ENCODE measurements at regions not wholly inside any gene's neighbourhood (a gene's known extent, or its start where the extent isn't known, plus 50 kb on each side); places are given as distances from the start of the nearest gene placed in this dataset.

DNA sequence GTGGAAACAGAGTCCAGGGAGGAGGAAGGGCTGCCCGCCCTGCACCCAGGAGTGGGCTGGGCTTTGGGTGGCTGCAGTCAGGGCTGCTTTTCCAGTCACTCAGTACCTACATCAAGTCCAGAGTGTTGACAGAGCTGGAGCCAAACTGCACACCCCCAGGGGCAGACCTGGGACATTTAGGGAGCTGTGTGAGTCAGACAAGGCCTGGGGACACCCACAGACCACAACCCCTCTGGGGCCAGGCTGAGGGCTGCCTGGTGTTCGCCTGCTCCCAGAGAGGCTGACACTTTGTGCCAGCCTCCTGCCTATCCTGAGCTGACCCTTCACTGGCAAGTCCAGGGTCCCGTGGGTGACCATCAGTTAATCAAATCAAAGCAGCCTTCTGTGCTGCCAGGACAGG, 240.0 kb downstream of the BCOR start:
- Mint-ChIP-seq H3K4me1 (ENCODE audit: low read depth, unreplicated experiment) (peaks cover 19% of the 10 kb centered on the region), H3K27me3 (ENCODE audit: unreplicated experiment) (no peaks in the 10 kb centered on the region), H3K9me3 (ENCODE audit: low read depth, unreplicated experiment) (no peaks in the 10 kb centered on the region), H3K36me3 (ENCODE audit: insufficient read depth, unreplicated experiment) (no peaks in the 10 kb centered on the region), H3K27ac (ENCODE audit: unreplicated experiment) (no peak overlapping the region), H3K4me3 (ENCODE audit: low read depth, unreplicated experiment) (no peak overlapping the region)
- TF ChIP-seq, protein P1, sequence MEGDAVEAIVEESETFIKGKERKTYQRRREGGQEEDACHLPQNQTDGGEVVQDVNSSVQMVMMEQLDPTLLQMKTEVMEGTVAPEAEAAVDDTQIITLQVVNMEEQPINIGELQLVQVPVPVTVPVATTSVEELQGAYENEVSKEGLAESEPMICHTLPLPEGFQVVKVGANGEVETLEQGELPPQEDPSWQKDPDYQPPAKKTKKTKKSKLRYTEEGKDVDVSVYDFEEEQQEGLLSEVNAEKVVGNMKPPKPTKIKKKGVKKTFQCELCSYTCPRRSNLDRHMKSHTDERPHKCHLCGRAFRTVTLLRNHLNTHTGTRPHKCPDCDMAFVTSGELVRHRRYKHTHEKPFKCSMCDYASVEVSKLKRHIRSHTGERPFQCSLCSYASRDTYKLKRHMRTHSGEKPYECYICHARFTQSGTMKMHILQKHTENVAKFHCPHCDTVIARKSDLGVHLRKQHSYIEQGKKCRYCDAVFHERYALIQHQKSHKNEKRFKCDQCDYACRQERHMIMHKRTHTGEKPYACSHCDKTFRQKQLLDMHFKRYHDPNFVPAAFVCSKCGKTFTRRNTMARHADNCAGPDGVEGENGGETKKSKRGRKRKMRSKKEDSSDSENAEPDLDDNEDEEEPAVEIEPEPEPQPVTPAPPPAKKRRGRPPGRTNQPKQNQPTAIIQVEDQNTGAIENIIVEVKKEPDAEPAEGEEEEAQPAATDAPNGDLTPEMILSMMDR (IDR thresholded peaks at IDR 0.05; ENCODE audit: unreplicated experiment) = no peak
- CTCF ChIA-PET = no interaction called here
- no TSS peak for BruUV-seq (replicated peaks)
- no peak for DNase-seq
- intact Hi-C loops (cut with micrococcal nuclease; ENCODE audit: unreplicated experiment) = no loop called here

DNA sequence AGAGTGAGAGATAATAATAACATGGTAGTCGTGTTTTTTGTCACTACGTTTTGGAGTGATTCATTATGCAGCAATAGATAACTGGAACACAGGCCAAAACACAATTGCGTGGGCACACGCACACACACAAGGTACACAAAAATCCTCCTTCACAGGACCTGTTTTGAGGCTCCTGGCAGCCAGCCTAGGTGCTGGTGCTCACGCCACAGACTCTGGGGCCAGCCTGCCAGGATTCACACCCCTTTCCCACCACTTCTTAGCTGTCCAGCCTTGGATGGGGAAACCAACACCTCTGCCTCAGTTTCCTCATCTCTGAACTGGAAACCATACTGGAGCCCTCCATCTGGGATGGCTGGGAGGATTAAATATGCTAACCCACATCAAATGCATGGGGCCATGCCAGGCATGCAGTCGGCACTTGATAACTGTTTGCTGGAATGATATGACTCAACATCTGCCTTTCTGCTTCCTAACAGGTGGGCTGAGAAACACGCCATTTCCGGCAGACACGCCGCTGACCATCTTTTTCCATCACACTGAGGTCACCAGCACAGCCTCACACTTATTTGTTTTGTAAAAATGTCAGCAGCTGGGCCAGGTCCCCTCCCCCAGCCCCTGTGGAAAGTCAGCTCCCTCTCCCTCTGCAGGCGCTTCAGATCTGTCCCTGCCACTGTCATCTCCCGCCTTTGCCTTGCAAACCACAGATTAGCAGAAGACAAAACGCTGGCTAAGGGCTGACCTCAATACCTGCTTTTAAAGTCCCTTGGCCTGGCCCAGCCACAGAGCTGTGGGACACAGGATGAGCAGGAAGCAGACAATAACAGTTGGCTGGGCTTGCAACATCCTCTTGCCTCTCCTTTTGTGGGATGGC, 237.5 kb downstream of the BCOR start:
- CTCF ChIA-PET = no interaction called here

GRCh38 chrX:39862963-39863362, 234.8 kb downstream of the BCOR start:
- no peak overlapping the region for H3K4me3 Mint-ChIP-seq (ENCODE audit: low read depth, unreplicated experiment)
- no peaks in the 10 kb centered on the region for H3K27me3 Mint-ChIP-seq (ENCODE audit: unreplicated experiment)
- no TSS peak for BruUV-seq (replicated peaks)
- CTCF ChIA-PET = no interaction called here
- TF ChIP-seq, protein P1 (IDR thresholded peaks at IDR 0.05; ENCODE audit: unreplicated experiment) = no peak
- H3K27ac Mint-ChIP-seq (ENCODE audit: unreplicated experiment) = no peak overlapping the region
- no peak for DNase-seq
- no peaks in the 10 kb centered on the region for H3K9me3 Mint-ChIP-seq (ENCODE audit: low read depth, unreplicated experiment)
- intact Hi-C loops (cut with micrococcal nuclease; ENCODE audit: unreplicated experiment) = no loop called here
- H3K36me3 Mint-ChIP-seq (ENCODE audit: insufficient read depth, unreplicated experiment) = no peaks in the 10 kb centered on the region
- peaks cover 9% of the 10 kb centered on the region for H3K4me1 Mint-ChIP-seq (ENCODE audit: low read depth, unreplicated experiment)

More for the DNA sequence above, 237.5 kb downstream of the BCOR start:
- no peaks in the 10 kb centered on the region for H3K9me3 Mint-ChIP-seq (ENCODE audit: low read depth, unreplicated experiment)
- no TSS peak for BruUV-seq (replicated peaks)
- peak; percentile 26 for DNase-seq
- no peaks in the 10 kb centered on the region for H3K27me3 Mint-ChIP-seq (ENCODE audit: unreplicated experiment)
- no peak overlapping the region for H3K4me3 Mint-ChIP-seq (ENCODE audit: low read depth, unreplicated experiment)
- intact Hi-C loops (cut with micrococcal nuclease; ENCODE audit: unreplicated experiment) = no loop called here
- H3K27ac Mint-ChIP-seq (ENCODE audit: unreplicated experiment) = peak overlapping the region; percentile 39
- TF ChIP-seq, protein P1 (IDR thresholded peaks at IDR 0.05; ENCODE audit: unreplicated experiment) = no peak
- no peaks in the 10 kb centered on the region for H3K36me3 Mint-ChIP-seq (ENCODE audit: insufficient read depth, unreplicated experiment)
- peaks cover 19% of the 10 kb centered on the region for H3K4me1 Mint-ChIP-seq (ENCODE audit: low read depth, unreplicated experiment)

GRCh38 chrX:39866229-39866628, 231.5 kb downstream of the BCOR start:
- TF ChIP-seq, protein P1 (IDR thresholded peaks at IDR 0.05; ENCODE audit: unreplicated experiment) = no peak
- Mint-ChIP-seq H3K9me3 (ENCODE audit: low read depth, unreplicated experiment) (no peaks in the 10 kb centered on the region), H3K4me1 (ENCODE audit: low read depth, unreplicated experiment) (peaks cover 7% of the 10 kb centered on the region), H3K4me3 (ENCODE audit: low read depth, unreplicated experiment) (no peak overlapping the region), H3K27me3 (ENCODE audit: unreplicated experiment) (no peaks in the 10 kb centered on the region), H3K36me3 (ENCODE audit: insufficient read depth, unreplicated experiment) (no peaks in the 10 kb centered on the region), H3K27ac (ENCODE audit: unreplicated experiment) (no peak overlapping the region)
- intact Hi-C loops (cut with micrococcal nuclease; ENCODE audit: unreplicated experiment) = no loop called here
- BruUV-seq (replicated peaks) = no TSS peak
- DNase-seq = no peak
- CTCF ChIA-PET = no interaction called here

Data from Calu3 (cell line).